MM.1S (cell line): ENCODE measurements at regions not wholly inside any gene's neighbourhood (a gene's known extent, or its start where the extent isn't known, plus 50 kb on each side); places are given as distances from the start of the nearest gene placed in this dataset.
"Not testable (repeated sequence)": the region's sequence is repeated elsewhere in the genome, so short reads cannot be mapped to it uniquely, and the experiment has no call there.

ENCODE experiments used
- DNase-seq: peaks from one replicate; pipeline ENCODE4 v3.0.0-alpha.2; 2015
- H2AFZ ChIP-seq: fragments of 300-600 bp; sonication (generic); 2 replicates; pipeline ENCODE4 v1.6.0; 2016; ENCODE audit warnings: antibody characterized with exemption, low read length
- H3F3A ChIP-seq: fragments of 300-600 bp; sonication (generic); 2 replicates; pipeline ENCODE4 v1.6.1; 2016; ENCODE audit warnings: mild to moderate bottlenecking, antibody characterized with exemption, low read length, moderate library complexity, mixed read lengths; ENCODE audit not compliant: insufficient read depth
- H3K27ac ChIP-seq: fragments of 300-600 bp; sonication (generic); 2 replicates; pipeline ENCODE4 v1.5.1; 2016; ENCODE audit warnings: mild to moderate bottlenecking, low read length
- H3K27me3 ChIP-seq: fragments of 300-600 bp; sonication (generic); replicated peaks from 2 replicates; pipeline ENCODE4 v1.6.0; 2016; ENCODE audit warnings: low read length; ENCODE audit not compliant: insufficient read depth
- H3K36me3 ChIP-seq: fragments of 300-600 bp; sonication (generic); replicated peaks from 2 replicates; pipeline ENCODE4 v1.6.1; 2016; ENCODE audit warnings: mild to moderate bottlenecking, low read length, mixed read lengths; ENCODE audit not compliant: insufficient read depth
- H3K4me1 ChIP-seq: fragments of 300-600 bp; sonication (generic); 2 replicates; pipeline ENCODE4 v1.6.1; 2016; ENCODE audit warnings: low read length, mixed read lengths
- H3K4me2 ChIP-seq: fragments of 300-600 bp; sonication (generic); 2 replicates; pipeline ENCODE4 v1.6.0; 2016; ENCODE audit warnings: low read depth, low read length
- H3K4me3 ChIP-seq: fragments of 300-600 bp; sonication (generic); 2 replicates; pipeline ENCODE4 v1.5.1; 2016; ENCODE audit warnings: low read length, mixed read lengths
- H3K79me2 ChIP-seq: fragments of 300-600 bp; sonication (generic); 2 replicates; pipeline ENCODE4 v1.6.1; 2016; ENCODE audit warnings: mixed run types, low read length, mixed read lengths
- H3K9ac ChIP-seq: fragments of 300-600 bp; sonication (generic); 2 replicates; pipeline ENCODE4 v1.6.1; 2016; ENCODE audit warnings: low read length, mixed read lengths
- H3K9me2 ChIP-seq: fragments of 300-600 bp; sonication (generic); replicated peaks from 2 replicates; pipeline ENCODE4 v1.6.1; 2016; ENCODE audit warnings: mild to moderate bottlenecking, low read length, mixed read lengths; ENCODE audit not compliant: insufficient read depth
- H3K9me3 ChIP-seq: fragments of 300-600 bp; sonication (generic); replicated peaks from 2 replicates; pipeline ENCODE4 v1.6.1; 2016; ENCODE audit warnings: mild to moderate bottlenecking, low read length, mixed read lengths; ENCODE audit not compliant: insufficient read depth
- H4K20me1 ChIP-seq: fragments of 300-600 bp; sonication (generic); 2 replicates; pipeline ENCODE4 v1.6.1; 2016; ENCODE audit warnings: mild to moderate bottlenecking, low read length, moderate library complexity, mixed read lengths; ENCODE audit not compliant: insufficient read depth
- CTCF ChIP-seq: fragments of 300-600 bp; sonication (generic); IDR thresholded peaks from 2 replicates; pipeline ENCODE4 v1.5.1; 2016; ENCODE audit warnings: antibody characterized with exemption, low read length, mixed read lengths
- EZH2 ChIP-seq: fragments of 300-600 bp; sonication (generic); optimal IDR thresholded peaks from 2 replicates; pipeline ENCODE3; 2017; ENCODE audit warnings: low read depth, mild to moderate bottlenecking, antibody characterized with exemption, low read length, mixed read lengths
- EZH2phosphoT487 ChIP-seq: fragments of 300-600 bp; sonication (generic); IDR thresholded peaks from 2 replicates; pipeline ENCODE4 v1.6.1; 2018; ENCODE audit warnings: antibody characterized with exemption, low read length

- no peak for DNase-seq
- no peaks in the 10 kb centered on the region for H3F3A ChIP-seq
- H3K4me3 ChIP-seq, result no peak overlapping the region
- no peaks in the 10 kb centered on the region for H3K27me3 ChIP-seq
- H2AFZ ChIP-seq, result no peak overlapping the region
- H3K36me3 ChIP-seq, result no peaks in the 10 kb centered on the region
- H3K9ac ChIP-seq, result no peak overlapping the region
- no peak overlapping the region for H3K27ac ChIP-seq
- no peaks in the 10 kb centered on the region for H3K79me2 ChIP-seq
- H3K9me2 ChIP-seq, result no peaks in the 10 kb centered on the region
- H3K4me1 ChIP-seq, result no peaks in the 10 kb centered on the region
- TF ChIP-seq EZH2phosphoT487, result no peak
- TF ChIP-seq CTCF, result no peak
- TF ChIP-seq EZH2, result no peak
- no peaks in the 10 kb centered on the region for H3K9me3 ChIP-seq
- no peak overlapping the region for H3K4me2 ChIP-seq
- H4K20me1 ChIP-seq, result no peaks in the 10 kb centered on the region
Measured at GRCh38 chr4:58833126-58833525, 1722.9 kb upstream of the IGFBP7 start.

GRCh38 chr4:58825278-58825677 is 1715.1 kb upstream of the IGFBP7 start:
- H3K27ac ChIP-seq, result no peak overlapping the region
- no peaks in the 10 kb centered on the region for H3K9me3 ChIP-seq
- H4K20me1 ChIP-seq, result no peaks in the 10 kb centered on the region
- H3K36me3 ChIP-seq, result no peaks in the 10 kb centered on the region
- no peak overlapping the region for H3K4me3 ChIP-seq
- H3K4me1 ChIP-seq, result no peaks in the 10 kb centered on the region
- no peak for DNase-seq
- H3K4me2 ChIP-seq, result no peak overlapping the region
- H3K9me2 ChIP-seq, result no peaks in the 10 kb centered on the region
- H3K27me3 ChIP-seq, result no peaks in the 10 kb centered on the region
- no peaks in the 10 kb centered on the region for H3K79me2 ChIP-seq
- no peaks in the 10 kb centered on the region for H3F3A ChIP-seq
- H3K9ac ChIP-seq, result no peak overlapping the region
- H2AFZ ChIP-seq, result no peak overlapping the region
- TF ChIP-seq EZH2, result no peak
- no peak for TF ChIP-seq EZH2phosphoT487
- no peak for TF ChIP-seq CTCF

GRCh38 chr4:58818560-58818959 is 1708.4 kb upstream of the IGFBP7 start:
- not testable (repeated sequence) for H4K20me1 ChIP-seq, H3K4me1 ChIP-seq, H3K36me3 ChIP-seq, H3K79me2 ChIP-seq, H2AFZ ChIP-seq, H3K27me3 ChIP-seq, H3K9ac ChIP-seq, H3K4me2 ChIP-seq, H3F3A ChIP-seq, H3K9me3 ChIP-seq, H3K27ac ChIP-seq, DNase-seq, H3K9me2 ChIP-seq, H3K4me3 ChIP-seq

- H4K20me1 ChIP-seq, result no peaks in the 10 kb centered on the region
- H3K4me2 ChIP-seq, result no peak overlapping the region
- H3K36me3 ChIP-seq, result no peaks in the 10 kb centered on the region
- H3F3A ChIP-seq, result 0 out of 2 replicates have a peak, but pooled peaks cover 3% of the 10 kb centered on the region
- H3K79me2 ChIP-seq, result no peaks in the 10 kb centered on the region
- H3K4me3 ChIP-seq, result no peak overlapping the region
- DNase-seq, result no peak
- no peak for TF ChIP-seq EZH2
- no peak for TF ChIP-seq CTCF
- H3K27me3 ChIP-seq, result no peaks in the 10 kb centered on the region
- H3K4me1 ChIP-seq, result peaks cover 6% of the 10 kb centered on the region; the same call in 1 of the 2 replicates
- no peaks in the 10 kb centered on the region for H3K9me3 ChIP-seq
- H2AFZ ChIP-seq, result no peak overlapping the region
- no peaks in the 10 kb centered on the region for H3K9me2 ChIP-seq
- H3K27ac ChIP-seq, result no peak overlapping the region
- H3K9ac ChIP-seq, result no peak overlapping the region
Measured at GRCh38 chr4:58809948-58810347, 1699.8 kb upstream of the IGFBP7 start.
